HG02610 (cell line): ENCODE measurements at regions not wholly inside any gene's neighbourhood (a gene's known extent, or its start where the extent isn't known, plus 50 kb on each side); places are given as distances from the start of the nearest gene placed in this dataset.

Experiments used
- ATAC-seq: cut with Tn5 transposase; IDR thresholded peaks from one replicate; pipeline ENCODE4 v1.9.1; 2021; ENCODE audit warnings: mild to moderate bottlenecking, moderate library complexity; ENCODE audit not compliant: unreplicated experiment

DNA sequence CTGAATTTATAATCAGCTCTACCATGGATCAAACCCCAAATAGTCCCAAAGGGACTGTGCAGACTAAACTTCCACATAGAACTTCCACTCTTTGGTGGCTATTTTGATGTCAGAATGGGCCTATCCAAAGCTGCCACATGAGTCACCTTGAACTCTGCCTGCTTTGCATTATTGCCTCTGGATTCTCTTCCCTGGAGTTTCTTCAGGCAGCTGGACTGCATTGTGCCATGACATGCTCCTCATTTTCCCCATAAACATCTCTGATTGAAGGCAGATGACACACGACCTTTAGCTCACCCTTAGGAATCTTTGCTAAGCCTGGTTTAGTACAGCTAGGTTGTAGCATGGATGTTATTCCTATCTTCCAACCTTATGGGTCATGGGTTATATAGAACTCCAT, 251.7 kb downstream of the FZD1 start:
- no peak for ATAC-seq

DNA sequence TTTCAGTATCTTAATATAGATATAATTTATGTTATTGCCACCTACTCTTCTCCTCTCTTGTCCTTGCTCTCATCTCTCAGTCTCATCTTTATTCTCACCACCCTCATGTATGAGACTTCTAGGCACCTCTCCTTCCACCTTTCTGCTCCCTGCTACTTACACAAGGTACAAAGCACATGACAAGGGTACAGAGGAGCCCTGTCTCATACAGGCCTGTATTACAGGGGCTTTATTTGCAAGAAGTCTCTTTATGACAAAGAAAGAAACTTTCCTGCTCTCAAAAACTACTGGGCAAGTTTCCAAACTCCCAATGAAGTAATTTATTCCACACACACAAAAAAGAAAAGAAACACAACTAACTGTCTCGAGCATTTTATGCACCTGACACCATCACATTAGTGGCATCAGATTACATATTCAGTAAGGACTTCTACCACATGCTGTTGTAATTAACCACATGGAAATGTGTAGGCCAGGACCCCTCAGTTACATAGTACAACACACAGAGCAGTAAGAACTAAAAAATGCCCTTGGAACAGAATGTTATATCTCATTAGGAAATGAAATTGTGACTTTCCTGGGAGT, 253.1 kb downstream of the FZD1 start:
- no peak for ATAC-seq

DNA sequence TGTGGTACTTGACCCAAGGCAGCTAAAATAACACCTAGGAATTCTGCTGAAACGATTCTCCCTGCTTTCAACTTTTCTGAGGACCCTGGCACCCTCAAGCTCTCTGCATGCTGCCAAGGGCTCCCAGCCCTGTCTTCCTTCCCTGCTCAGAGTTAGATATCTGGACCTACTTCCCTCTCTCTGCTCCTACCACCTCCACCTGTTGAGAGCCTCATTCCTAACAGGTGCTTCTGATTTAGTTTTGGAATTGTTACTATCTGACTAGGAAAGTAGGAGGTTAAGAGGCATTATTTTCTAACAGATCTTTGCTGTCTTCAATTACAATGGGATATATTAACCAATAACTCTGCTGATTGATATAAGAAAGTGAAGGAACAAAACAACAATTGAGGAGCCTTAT, 253.8 kb downstream of the FZD1 start:
- ATAC-seq, result no peak

DNA sequence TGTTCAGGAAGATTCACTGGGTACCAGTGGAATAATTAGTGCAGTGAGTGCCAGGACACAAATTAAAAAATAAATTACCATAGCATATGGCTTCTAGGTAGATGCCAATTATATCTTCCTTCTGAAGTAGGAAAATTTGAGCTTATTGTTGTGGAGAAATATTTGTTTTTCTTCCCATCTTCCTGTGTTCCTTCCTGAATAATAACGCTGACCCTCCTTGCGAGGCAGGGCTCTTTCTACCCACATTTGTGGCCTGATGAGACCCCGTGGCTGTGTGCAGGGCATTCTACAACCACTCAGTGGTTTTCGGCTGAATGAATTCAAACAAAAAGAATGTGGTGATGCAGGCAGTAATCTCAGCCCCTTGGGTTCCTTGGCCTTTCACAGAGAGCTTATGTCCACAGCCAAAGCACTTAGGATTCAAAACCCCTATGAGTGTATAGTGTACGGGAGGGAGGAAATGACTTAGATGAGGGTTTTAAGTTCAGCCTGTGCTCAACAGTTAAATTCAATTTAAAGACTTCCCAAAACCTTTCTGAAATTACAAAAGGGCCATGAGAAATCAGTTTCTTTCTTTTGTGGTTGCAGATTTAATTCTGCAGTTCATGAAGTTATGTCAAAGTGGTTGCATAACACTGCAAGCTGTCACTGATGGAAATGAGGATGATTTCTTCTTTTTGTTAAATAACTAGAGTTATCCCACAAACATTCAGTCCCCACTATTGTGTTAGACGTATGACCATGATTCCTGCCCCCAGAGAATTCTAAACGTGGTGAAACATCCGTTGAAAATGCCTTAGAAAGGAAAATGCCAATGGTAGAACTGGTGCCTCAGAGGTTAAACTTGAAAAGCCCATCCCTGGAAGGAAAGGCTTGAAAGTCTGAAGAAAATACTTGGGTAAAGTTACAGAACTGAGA, 255.3 kb downstream of the FZD1 start:
- ATAC-seq, result no peak

GRCh38 chr7:91520645-91521044, 256.4 kb downstream of the FZD1 start:
- no peak for ATAC-seq

DNA sequence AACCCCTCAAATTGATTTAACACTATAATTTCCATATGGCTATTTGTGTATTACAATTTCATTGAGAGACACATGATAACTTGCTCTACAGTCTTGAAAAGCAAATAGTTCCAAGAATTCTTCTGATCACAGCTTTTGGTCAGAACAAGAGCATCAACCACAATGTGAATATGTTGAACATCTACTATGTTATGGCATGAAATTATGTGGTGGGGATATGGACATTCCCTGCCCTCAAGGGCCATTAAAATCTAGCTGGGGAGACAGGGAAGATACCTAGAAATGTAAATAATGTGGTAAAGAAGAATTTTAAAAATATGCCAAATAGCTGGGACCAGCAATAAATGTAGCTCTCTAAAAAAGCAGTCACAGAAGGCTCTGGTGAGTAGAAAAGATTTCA, 262.2 kb downstream of the FZD1 start:
- no peak for ATAC-seq

GRCh38 chr7:91527460-91527859, 263.2 kb downstream of the FZD1 start:
- no peak for ATAC-seq

DNA sequence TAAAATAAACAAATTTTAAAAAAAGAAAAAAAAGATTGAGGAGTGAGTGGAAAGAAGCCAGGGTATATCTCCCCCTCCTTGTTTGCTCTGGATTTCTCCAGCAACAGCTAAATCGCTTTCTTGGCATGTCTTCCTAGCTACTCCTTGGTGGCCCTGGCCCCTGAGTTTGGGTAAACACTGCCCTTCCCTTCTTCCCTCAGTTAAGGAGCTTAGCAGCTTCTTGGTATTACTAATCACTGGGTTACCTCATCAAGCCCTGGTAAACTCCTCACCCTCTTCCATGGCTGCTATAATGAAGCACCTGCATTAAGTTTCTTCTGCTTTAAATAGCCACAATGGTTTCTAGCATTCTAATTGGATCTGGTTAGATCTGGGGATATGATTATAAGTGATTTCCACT, 269.8 kb downstream of the FZD1 start:
- ATAC-seq, result no peak

DNA sequence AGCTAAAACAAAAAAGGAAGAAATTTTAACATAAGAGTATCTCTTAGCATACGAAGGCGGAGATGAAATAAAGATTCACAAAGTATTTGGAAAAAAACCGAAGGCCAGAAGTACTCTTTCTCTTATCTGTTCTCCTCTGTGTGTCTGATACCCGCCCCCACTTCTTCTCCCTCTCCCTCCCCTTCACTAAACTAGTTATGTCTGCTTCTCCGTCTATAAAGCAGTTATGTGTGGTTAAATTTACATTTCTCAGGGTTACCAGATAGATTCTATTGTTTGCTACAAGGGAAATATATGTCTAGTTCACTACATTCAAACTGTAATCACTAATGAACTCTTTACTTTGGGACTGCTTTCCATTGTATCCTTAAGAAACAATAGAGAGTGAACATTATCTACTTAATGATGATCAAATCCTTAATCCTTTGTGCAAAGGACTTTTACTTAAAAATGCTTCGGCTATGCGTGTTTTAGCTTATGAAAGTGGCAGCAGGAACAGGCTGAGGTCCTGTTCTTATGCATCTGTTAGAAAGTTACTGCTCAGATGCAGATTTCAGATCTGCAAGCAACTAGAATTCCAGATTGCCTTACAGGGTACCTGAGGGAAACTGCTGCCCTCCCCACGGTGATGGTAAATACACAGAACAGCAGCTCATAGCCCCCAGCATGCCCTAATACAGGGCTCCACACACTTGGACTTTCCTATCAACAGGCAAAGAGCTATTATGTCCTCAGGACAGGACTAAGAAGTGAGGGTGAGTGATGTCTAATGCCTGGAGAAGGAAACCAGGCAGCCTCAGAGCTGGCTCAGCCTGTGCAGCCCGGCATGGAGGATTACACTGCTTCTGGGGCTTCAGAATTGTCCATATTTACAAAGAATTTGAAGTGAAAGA, 273.3 kb downstream of the FZD1 start:
- no peak for ATAC-seq

DNA sequence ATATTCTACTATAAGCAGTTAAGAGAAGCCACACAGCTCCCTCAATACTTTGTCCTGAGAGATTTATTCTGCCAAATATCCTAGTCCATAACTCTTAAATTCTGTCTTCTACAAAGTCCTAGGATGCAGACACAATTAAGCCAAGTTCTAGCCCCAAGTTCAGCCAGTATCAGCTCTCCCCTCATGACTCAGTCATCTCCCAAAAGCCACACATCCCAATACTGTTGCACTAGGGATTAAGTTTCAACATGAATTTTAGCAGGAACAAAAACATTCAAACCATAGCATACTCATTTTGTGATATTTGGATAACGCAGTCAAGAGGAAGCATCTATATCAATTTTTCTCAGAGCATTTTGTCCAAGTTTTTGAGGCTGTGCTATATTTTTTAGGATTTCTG, 277.4 kb downstream of the FZD1 start:
- no peak for ATAC-seq

- no peak for ATAC-seq
Measured at GRCh38 chr7:91543646-91544045, 279.4 kb downstream of the FZD1 start.

DNA sequence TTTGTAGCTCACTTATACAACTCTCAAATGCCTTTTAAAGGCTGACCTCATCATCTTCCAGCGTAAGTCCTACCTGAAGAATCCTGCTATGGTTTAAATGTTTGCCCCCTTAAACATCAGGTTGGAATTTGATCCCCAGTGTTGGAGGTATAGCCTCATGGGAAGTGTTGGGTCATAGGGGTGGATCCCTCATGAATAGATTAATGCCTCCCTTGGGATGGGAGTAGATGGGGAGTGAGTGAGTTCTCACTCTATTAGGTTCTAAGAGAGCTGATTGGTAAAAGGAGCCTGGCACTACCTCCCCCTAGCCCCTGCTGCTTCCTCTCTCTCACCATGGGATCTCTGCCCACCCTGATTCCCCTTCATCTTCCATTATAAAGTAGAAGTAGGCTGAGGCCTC, 285.6 kb downstream of the FZD1 start:
- no peak for ATAC-seq

DNA sequence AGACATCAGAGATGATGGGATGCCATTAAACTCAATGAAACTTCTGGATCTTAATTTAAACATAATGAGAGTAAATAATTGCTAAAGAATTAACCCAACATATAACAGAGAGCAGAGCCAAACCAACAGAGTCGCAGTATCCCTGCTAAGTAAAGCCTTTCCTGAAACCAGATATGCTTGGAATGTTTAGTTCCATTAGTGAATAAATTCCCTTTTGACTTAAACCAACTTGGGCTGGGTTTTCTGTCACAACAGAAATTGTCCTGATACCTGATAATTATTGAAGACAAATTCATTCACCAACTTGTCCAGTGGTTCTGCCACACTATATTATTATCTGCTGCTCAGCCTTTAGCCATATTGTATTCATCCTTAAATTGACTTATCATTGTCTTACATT, 286.7 kb downstream of the FZD1 start:
- ATAC-seq, result no peak

DNA sequence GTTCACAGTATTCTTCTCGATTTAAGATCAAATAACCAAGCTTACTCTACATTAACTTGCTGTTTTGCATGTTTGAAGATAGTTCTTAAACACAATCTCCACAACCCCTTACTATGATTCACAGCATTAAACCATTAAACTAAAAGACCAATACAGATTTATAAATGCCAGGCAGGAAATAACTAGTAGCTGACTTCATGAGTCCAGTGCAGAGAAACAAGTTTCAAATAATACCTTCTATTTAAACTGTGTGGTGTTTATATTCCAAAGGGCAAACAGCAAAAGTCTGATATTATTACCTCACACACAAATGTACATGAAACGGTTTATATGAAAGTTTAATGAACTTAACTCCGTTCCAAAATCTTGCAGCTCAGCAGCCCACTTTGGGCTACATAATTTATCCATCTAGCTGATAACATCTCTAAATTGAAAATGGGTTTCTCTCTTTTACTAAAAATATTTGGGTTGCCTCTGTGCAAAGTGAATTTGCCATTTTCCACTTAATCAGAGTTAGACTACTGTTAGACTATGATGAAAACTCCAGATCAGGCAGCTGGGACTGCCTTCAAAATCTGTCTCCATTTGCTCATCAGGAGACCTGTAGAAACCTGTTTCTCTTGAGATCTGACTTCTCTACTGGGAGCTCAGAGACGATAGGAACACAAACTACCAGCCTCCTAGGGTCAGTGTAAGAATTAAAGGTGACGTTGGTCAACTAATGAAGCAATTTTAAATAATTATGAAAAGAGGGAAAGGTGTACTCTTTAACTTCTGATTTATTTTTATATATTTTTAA, 287.3 kb downstream of the FZD1 start:
- no peak for ATAC-seq

GRCh38 chr7:91553410-91553895, 289.2 kb downstream of the FZD1 start:
- ATAC-seq, result no peak

DNA sequence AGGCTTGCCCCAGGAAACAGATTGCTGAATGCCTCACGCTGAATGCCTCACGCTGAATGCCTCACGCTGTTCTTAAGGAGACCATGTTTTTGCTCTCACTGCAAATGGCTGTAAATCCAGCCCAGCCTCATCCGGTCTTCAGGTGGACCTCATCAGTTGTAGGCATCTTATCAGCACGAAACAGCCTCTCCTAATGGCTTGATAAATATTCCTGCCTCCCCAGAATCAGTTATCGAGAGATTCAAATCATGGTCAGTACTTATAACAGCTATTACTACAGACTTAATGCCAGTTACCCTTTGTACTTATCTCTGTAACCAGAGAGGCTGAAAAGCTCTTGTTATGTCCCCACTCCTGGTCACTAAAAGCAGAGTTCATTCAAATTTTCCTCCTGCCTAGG, 290.6 kb downstream of the FZD1 start:
- ATAC-seq, result no peak

DNA sequence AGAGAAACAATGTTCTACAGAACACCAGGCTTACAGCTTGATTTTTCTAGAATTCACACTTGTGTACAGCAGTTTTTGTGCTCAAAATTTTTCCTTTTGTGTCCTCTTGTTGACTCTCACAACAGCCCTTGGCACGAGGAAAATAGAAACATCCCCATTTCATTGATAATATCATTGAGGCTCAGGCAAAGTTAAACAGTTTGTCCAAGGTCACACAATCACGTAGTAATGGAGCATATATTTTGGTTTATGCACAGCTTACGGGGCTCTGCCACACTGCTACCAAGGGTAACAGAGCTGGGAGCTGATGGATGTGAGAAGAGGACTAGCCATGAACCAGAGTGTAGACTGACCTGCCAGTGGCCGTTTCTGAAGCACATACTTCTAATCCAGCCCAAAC, 292.0 kb downstream of the FZD1 start:
- ATAC-seq, result no peak

GRCh38 chr7:91556956-91557650, 292.9 kb downstream of the FZD1 start:
- no peak for ATAC-seq

DNA sequence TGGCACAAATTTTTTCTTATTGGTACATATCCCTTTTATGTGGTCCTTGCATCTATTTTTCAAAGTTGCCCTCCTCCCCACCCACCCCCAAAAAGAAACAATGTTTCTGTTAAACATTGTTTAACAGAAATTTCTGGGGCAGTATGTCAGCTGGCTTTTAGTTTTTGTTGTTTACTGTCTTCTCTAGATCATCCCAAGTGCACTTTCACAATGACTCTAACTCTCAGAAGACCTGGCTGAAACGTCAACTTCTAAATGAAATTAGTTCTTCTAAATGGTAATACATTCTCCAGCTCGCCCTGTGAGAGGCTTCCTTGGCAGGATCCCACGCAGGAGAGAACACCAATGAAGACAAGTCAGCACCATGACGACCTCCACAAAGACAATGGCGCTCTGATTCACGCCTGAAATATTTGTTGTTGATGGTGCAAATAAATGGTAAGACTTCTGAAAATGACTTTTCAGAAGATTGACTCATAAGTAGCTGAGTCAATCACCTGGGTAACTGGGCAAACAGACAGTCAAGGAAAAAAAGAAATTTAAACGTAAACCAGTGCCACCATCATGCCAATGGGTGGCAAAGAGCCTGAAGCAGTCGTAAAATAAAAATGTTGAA, 293.7 kb downstream of the FZD1 start:
- ATAC-seq, result peak; percentile 74

DNA sequence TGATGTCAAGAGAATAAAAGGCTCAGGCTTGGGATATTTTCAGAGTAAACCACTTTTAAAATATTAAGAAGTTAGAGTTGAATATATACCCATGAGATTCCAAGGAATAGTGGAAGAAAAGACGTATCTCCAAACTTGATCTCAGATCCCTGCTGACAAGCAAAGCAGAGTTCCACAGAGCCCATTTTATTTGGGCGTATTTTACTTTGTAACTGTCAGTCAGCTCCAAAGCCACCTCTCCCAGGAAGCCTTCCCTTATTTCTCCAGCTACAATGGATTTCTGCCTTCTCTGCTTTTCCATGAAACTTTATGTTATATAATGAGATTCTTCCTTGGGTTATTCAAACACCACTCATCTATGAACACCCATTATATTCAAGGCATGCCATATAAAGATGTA, 295.7 kb downstream of the FZD1 start:
- no peak for ATAC-seq
